GM12864 (cell line): ENCODE measurements at regions not wholly inside any gene's neighbourhood (a gene's known extent, or its start where the extent isn't known, plus 50 kb on each side); places are given as distances from the start of the nearest gene placed in this dataset.

ENCODE experiments used
- DNase-seq: peaks from one replicate; pipeline ENCODE4 v3.0.0-alpha.2; 2011; ENCODE audit warnings: low read depth
- H3K4me3 ChIP-seq: 2 replicates; pipeline ENCODE4 v1.5.1; 2011; ENCODE audit warnings: mild to moderate bottlenecking, low read depth, low read length, control low read depth
- CTCF ChIP-seq: IDR thresholded peaks from 2 replicates; pipeline ENCODE4 v1.5.1; 2011; ENCODE audit warnings: low read depth, mild to moderate bottlenecking, moderate library complexity, low read length, control low read depth, inconsistent platforms; ENCODE audit errors: missing control alignments

DNA sequence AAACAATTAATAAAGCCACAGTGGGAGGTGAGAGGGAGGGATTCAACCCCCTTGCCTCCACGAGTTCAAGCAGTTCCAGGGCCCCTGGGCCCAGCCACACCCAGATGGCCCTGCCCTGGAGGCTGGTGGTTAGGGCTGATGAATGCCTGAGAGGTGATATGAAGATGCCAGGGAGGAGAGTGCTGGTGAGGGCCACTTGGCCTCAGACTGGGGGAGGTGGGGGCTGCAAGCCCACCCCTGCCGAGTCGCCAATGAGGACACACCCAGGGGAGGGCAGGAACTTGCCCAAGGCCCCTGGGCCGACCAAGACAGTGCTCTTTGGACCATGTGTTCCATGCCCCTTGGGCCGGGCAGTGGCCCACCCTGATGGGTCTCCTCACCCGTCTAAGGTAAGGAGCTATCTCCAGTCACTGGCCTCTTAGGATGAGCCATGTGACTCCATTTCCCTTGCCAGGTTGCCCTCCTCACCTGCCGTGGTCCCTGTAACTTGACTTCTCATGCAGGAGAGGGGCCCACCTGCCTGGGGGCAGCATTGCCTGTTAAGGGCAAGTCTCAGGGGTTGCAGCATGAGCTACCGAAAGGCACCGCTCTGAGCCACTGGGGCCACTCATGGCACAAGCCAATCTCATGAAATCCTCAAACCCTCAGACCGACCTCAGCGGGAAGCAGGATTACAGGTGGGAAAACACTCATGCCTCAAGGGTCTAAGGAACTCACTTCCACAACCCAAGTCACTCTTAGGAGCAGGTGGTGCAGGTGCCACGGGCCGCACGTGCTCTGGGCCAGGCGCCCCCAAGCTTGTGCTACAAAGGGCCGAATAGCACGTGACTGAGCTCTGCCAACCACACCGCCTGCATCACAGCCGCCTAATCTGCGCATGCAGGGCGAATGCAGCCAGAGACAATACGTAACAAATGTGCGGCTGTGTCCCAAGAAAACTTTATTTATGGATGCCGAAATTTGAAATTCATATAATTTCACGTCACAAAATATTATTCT is 147.4 kb upstream of the MLN start:
- H3K4me3 ChIP-seq: no peak overlapping the region
- no peak for DNase-seq
- no peak for TF ChIP-seq CTCF

DNA sequence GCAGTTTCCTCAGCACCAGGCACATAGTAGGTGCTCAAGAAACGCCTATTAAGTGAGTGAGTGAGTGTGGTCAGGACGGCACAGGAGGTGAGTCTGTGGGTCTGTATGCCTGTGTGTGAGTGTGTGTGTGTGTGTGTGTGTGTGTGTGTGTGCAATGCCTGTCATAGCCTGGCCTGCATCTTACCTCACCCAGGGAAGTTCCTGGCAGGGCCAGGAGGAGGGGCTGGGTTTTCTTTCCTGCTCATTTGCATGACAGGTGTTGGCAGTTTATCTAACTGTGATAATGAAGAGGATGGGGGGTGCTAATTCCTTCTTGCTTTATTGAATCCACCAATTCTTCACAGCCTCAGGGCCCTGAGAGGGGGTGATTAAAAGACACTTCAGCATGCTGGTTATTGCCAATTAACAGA is 146.7 kb upstream of the MLN start:
- no peak for DNase-seq

GRCh38 chr6:33949877-33950435 is 146.2 kb upstream of the MLN start:
- no peak overlapping the region for H3K4me3 ChIP-seq
- no peak for TF ChIP-seq CTCF
- no peak for DNase-seq

More for the DNA sequence above, 146.7 kb upstream of the MLN start:
- no peak for TF ChIP-seq CTCF
- no peak overlapping the region for H3K4me3 ChIP-seq

GRCh38 chr6:33949111-33949510 is 145.3 kb upstream of the MLN start:
- DNase-seq: no peak
- H3K4me3 ChIP-seq: no peak overlapping the region
- TF ChIP-seq CTCF: no peak

- TF ChIP-seq CTCF: no peak
- no peak for DNase-seq
- H3K4me3 ChIP-seq: no peak overlapping the region
Measured at GRCh38 chr6:33947916-33948594, 144.3 kb upstream of the MLN start.

DNA sequence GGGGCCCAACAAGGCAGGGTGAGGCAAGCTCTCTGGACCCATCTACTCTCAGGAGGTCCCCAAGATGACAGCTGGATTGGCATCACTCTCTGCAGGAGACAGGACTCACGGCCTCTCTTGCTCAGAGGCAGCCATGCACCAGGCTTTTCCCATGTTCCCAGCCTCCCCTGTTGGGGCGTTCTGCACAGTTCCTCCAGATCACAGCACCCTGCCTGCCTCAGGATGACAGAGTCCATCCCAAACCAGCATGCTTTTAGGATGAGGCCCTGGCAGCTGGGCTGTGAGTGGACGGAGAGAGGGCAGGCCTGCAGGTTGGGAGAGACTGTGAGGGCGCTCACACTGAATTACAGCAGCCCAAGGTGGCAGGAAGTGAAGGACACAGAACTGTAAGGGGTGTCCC is 143.2 kb upstream of the MLN start:
- DNase-seq: no peak
- no peak for TF ChIP-seq CTCF
- no peak overlapping the region for H3K4me3 ChIP-seq
